ENCODE measurements at regions not wholly inside any gene's neighbourhood (a gene's known extent, or its start where the extent isn't known, plus 50 kb on each side); places are given as distances from the start of the nearest gene placed in this dataset.

- no peaks in the 10 kb centered on the region for H3K9me3 ChIP-seq (ENCODE audit: low read length)
- H3K27me3 ChIP-seq (ENCODE audit: insufficient read depth, low read depth, low read length), result no peaks in the 10 kb centered on the region
- H3K27ac ChIP-seq (ENCODE audit: low read length), result no peak overlapping the region
- H3K36me3 ChIP-seq (ENCODE audit: insufficient read depth, low read length), result no peaks in the 10 kb centered on the region
- TF ChIP-seq MXI1 (conservative IDR thresholded peaks at IDR 0.05; ENCODE audit: poor library complexity, severe bottlenecking), result no peak
- no peak overlapping the region for H2AFZ ChIP-seq (ENCODE audit: low read depth, low read length)
- no peaks in the 10 kb centered on the region for H3K9me2 ChIP-seq (ENCODE audit: insufficient read depth, low read length)
- no peaks in the 10 kb centered on the region for H3F3A ChIP-seq (ENCODE audit: insufficient read depth, low read length, poor library complexity, severe bottlenecking)
- H3K4me2 ChIP-seq (ENCODE audit: low read length), result no peak overlapping the region
- no peak overlapping the region for H3K9ac ChIP-seq (ENCODE audit: low read length)
- H3K79me2 ChIP-seq (replicated peaks; ENCODE audit: insufficient read depth, low read length), result no peaks in the 10 kb centered on the region
- H4K20me1 ChIP-seq (ENCODE audit: insufficient read depth), result no peaks in the 10 kb centered on the region
- H3K4me3 ChIP-seq (ENCODE audit: low read length), result no peak overlapping the region
These were observed 146.7 kb upstream of the SPOCK3 start for GRCh38 chr4:167380964-167381363.

- Histone ChIP-seq H3K4me2 (ENCODE audit: low read length) (no peak overlapping the region), H3K9me3 (ENCODE audit: low read length) (no peaks in the 10 kb centered on the region), H3K27me3 (ENCODE audit: insufficient read depth, low read depth, low read length) (no peaks in the 10 kb centered on the region), H3K36me3 (ENCODE audit: insufficient read depth, low read length) (no peaks in the 10 kb centered on the region), H3K27ac (ENCODE audit: low read length) (no peak overlapping the region), H4K20me1 (ENCODE audit: insufficient read depth) (no peaks in the 10 kb centered on the region), H2AFZ (ENCODE audit: low read depth, low read length) (no peak overlapping the region), H3K9ac (ENCODE audit: low read length) (no peak overlapping the region), H3K9me2 (ENCODE audit: insufficient read depth, low read length) (no peaks in the 10 kb centered on the region), H3F3A (ENCODE audit: insufficient read depth, low read length, poor library complexity, severe bottlenecking) (no peaks in the 10 kb centered on the region), H3K79me2 (replicated peaks; ENCODE audit: insufficient read depth, low read length) (no peaks in the 10 kb centered on the region), H3K4me3 (ENCODE audit: low read length) (no peak overlapping the region)
- no peak for TF ChIP-seq RAD21 (conservative IDR thresholded peaks at IDR 0.05)
- TF ChIP-seq SMC3 (conservative IDR thresholded peaks at IDR 0.05; ENCODE audit: poor library complexity), result no peak
- no peak for TF ChIP-seq EP300 (conservative IDR thresholded peaks at IDR 0.05; ENCODE audit: poor library complexity, severe bottlenecking)
- no peak for TF ChIP-seq MXI1 (conservative IDR thresholded peaks at IDR 0.05; ENCODE audit: poor library complexity, severe bottlenecking)
- no peak for TF ChIP-seq CTCF (IDR thresholded peaks at IDR 0.05; ENCODE audit: poor library complexity, severe bottlenecking)
- no peak for TF ChIP-seq REST (IDR thresholded peaks at IDR 0.05; ENCODE audit: borderline replicate concordance)
- no peak for TF ChIP-seq POLR2AphosphoS5 (IDR thresholded peaks at IDR 0.05)
- no peak for TF ChIP-seq EZH2 (IDR thresholded peaks at IDR 0.05; ENCODE audit: borderline replicate concordance, insufficient read depth, low read length, poor library complexity, severe bottlenecking)
- TF ChIP-seq TAF1 (IDR thresholded peaks at IDR 0.05; ENCODE audit: low read depth), result no peak
These were observed 149.0 kb upstream of the SPOCK3 start for GRCh38 chr4:167383291-167383690.

GRCh38 chr4:167397586-167397985 lies 163.3 kb upstream of the SPOCK3 start:
- no peaks in the 10 kb centered on the region for H3K27me3 ChIP-seq (ENCODE audit: insufficient read depth, low read depth, low read length)
- no peaks in the 10 kb centered on the region for H3K9me3 ChIP-seq (ENCODE audit: low read length)
- H3K36me3 ChIP-seq (ENCODE audit: insufficient read depth, low read length), result no peaks in the 10 kb centered on the region
- no peak overlapping the region for H3K9ac ChIP-seq (ENCODE audit: low read length)
- H3K4me2 ChIP-seq (ENCODE audit: low read length), result no peak overlapping the region
- no peak for TF ChIP-seq TAF1 (IDR thresholded peaks at IDR 0.05; ENCODE audit: low read depth)
- TF ChIP-seq POLR2AphosphoS5 (IDR thresholded peaks at IDR 0.05), result no peak
- TF ChIP-seq REST (IDR thresholded peaks at IDR 0.05; ENCODE audit: borderline replicate concordance), result no peak
- TF ChIP-seq MXI1 (conservative IDR thresholded peaks at IDR 0.05; ENCODE audit: poor library complexity, severe bottlenecking), result no peak
- H4K20me1 ChIP-seq (ENCODE audit: insufficient read depth), result no peaks in the 10 kb centered on the region
- no peaks in the 10 kb centered on the region for H3K9me2 ChIP-seq (ENCODE audit: insufficient read depth, low read length)
- no peak overlapping the region for H2AFZ ChIP-seq (ENCODE audit: low read depth, low read length)
- H3F3A ChIP-seq (ENCODE audit: insufficient read depth, low read length, poor library complexity, severe bottlenecking), result no peaks in the 10 kb centered on the region
- H3K27ac ChIP-seq (ENCODE audit: low read length), result no peak overlapping the region
- no peaks in the 10 kb centered on the region for H3K79me2 ChIP-seq (replicated peaks; ENCODE audit: insufficient read depth, low read length)
- no peak overlapping the region for H3K4me3 ChIP-seq (ENCODE audit: low read length)

Measured in neural cell (in vitro differentiated cells).